Jurkat, Clone E6-1 (cell line): ENCODE measurements at regions not wholly inside any gene's neighbourhood (a gene's known extent, or its start where the extent isn't known, plus 50 kb on each side); places are given as distances from the start of the nearest gene placed in this dataset.

Source experiments
- DNase-seq: peaks from one replicate; pipeline ENCODE4 v3.0.0-alpha.2; 2011; ENCODE audit warnings: low read depth, low spot score
- H3K4me3 ChIP-seq: 2 replicates; pipeline ENCODE4 v1.5.1; 2011; ENCODE audit warnings: mild to moderate bottlenecking, low read length, control low read depth, moderate library complexity

DNA sequence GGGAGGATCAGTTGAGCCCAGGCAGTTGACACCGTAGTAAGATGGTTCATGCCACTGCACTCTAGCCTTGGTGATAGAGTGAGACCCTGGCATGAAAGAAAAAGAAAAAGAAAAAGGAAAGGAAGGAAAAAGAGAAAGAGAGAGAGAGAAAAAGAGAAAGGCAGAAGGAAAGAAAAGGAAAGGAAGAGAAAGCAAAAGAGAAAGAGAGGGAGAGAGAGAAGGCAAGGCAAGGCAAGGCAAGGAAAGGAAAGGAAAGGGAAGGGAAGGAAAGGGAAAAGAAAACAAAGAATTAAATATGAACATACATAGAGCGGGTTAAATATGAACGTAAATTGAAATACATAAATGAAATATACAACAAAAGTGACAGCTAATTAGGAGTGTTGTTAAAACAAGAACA, 167.5 kb upstream of the SETBP1 start:
- H3K4me3 ChIP-seq, result no peak overlapping the region
- no peak for DNase-seq

DNA sequence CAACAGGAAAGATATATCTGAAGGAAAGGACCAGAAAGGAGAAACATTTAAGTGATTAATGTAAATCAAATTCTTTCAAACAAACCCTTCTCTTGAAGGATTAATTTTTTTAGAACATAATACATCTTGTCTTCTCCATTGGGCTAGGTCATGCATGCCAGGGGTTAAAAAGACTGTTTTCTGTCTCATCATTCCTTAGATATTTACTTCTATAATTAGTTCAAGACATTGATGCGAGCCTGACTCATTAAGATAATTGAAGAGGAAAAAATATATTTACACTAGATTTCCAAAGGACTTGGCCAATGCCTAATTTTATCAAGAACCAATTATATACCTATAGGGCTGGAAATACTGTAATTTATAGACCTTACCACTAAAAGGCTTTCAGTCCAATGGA, 166.6 kb upstream of the SETBP1 start:
- no peak for DNase-seq
- H3K4me3 ChIP-seq, result no peak overlapping the region

DNA sequence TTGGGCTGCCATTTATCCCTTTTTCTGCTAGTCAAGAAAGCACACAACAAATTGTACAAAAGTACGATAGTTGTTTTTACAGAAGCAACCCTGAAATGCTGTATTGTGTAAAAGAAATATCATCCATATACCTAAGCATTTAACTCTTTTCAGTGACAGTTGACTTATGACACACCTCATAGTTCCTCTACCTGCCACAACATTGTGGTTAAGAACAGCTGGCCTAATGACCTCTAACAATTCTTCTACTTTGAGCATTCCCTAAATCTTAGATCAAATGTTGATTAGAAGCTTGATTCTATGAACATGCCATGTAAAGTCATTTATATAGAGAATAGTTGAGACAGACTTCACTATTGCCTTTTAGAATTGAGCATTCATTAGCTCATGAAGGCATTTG, 165.9 kb upstream of the SETBP1 start:
- no peak for DNase-seq
- no peak overlapping the region for H3K4me3 ChIP-seq

DNA sequence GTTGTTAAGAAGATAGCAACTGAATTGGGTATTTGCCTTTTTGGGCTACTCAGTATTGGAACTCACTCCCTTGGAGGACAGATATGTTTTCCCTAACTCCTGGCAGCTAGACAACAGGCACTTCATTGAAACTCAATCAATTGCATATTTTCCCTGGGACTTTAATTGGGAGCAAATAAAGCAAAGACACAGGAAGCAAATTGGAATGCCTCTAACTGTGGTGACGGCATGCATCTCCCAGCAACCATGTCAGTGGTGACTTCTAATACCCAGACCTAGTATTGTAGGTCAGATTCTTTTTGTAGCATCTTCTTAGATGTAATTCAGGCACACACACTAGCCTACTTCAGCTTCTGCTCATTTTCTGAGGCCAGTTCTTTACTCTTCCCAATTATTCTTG, 164.2 kb upstream of the SETBP1 start:
- no peak for DNase-seq
- H3K4me3 ChIP-seq, result no peak overlapping the region

DNA sequence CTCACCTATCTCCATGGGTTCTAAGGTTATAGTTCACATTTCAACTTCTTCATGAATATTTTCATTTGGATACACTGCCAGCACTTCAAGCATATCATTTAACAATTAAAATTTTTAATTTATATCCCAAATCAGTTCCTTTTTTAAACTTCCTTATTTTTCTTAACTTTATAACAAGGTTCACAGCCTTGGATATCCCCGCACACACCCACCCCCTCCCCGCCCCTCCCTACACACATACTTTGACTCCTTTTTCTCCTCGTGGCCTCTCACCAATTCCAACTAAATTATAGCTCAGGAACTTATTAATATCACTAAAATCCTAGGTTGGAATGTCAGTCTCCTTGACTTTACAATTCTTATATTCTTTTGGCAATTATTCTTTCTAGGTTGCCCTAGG, 163.6 kb upstream of the SETBP1 start:
- DNase-seq, result no peak
- no peak overlapping the region for H3K4me3 ChIP-seq

DNA sequence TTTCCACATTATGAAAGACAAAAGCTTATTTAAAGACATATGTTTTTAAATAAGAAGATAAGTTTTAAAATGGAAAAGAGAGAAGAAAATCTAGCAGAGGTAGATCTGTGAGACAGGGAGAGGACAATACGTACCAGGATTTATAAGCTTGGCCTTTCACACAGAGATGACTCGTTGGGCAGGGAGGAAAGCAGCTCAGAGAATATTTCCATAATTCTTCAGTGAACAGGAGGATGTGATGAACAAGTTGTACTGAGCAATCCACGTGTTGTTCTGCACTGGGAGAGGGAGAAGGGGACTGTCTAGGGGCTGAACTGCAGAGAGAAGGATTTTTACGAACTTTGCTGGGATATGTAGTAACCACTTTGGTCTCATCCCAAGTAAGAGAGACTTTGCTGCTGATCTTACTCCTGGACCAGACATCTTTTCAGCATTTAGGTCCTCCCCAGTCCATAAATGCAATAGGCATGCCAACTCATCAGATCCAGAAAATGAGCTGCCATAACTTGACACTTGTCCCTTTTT, 162.5 kb upstream of the SETBP1 start:
- no peak overlapping the region for H3K4me3 ChIP-seq
- no peak for DNase-seq

DNA sequence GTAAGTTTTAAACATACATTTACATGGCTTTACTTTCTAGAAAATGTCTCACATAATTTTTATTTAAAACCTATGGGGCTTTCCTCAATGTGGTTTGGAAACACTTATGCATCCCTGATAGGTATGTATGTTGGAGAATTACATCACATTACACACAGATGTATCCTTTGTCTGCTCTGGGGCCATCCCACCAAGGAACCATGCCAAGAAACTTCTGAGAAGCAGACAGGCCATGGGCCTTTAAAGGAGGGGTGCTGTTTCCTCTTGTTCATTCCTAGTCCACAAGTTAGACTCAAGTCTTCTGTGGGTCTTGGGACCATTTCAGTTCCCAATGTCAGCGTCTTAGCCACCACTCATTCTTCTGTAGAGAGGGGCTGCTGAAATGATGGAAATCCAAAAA, 162.0 kb upstream of the SETBP1 start:
- no peak overlapping the region for H3K4me3 ChIP-seq
- DNase-seq, result no peak

DNA sequence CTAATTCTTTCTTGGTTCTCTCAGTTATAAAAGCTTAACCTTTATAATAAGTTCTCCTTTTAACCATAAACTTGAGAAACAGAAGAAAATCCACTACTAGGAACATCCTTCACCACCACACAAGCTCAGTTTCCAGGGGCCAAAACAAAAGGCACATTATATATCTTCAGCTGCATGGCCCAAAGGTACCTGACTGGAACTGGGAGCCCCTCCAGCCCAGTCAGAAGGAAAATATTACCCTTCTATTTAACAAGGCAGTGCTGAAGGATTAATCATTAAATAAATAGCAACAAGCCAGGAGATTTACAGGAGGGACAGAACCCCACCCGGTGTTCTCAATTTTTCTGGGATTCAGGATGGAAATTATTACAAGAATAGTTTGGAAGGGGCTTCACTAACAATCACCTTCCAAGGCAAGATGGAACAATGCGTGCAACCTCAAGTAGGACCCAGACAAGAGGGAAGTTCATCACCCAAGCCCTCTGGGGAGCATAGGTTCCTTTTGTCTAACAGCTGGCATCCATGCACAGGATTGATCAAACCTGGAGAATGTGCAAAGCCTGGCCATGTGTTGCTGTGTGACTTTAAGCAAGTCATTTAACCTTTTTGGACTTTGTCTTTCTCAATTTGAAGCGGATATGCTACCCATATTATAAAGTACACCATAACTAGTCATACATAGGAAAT, 159.6 kb upstream of the SETBP1 start:
- H3K4me3 ChIP-seq, result no peak overlapping the region
- no peak for DNase-seq

DNA sequence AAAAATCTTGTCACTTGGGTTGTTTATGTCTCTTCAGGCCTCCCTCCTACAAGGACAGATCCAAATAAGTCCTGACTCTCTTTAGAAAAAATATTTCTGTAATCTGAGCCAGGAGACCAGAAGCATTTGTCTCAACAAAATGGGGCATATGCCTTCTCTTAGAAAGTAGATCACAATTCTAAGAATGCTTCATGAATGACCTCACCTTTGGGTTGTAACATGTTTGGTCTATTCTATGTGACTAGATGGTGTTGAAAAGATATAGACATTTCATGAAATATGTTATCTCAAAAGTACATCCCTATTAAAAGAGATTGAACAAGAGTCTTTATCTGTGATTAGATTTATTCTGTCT, 159.0 kb upstream of the SETBP1 start:
- no peak overlapping the region for H3K4me3 ChIP-seq
- no peak for DNase-seq

DNA sequence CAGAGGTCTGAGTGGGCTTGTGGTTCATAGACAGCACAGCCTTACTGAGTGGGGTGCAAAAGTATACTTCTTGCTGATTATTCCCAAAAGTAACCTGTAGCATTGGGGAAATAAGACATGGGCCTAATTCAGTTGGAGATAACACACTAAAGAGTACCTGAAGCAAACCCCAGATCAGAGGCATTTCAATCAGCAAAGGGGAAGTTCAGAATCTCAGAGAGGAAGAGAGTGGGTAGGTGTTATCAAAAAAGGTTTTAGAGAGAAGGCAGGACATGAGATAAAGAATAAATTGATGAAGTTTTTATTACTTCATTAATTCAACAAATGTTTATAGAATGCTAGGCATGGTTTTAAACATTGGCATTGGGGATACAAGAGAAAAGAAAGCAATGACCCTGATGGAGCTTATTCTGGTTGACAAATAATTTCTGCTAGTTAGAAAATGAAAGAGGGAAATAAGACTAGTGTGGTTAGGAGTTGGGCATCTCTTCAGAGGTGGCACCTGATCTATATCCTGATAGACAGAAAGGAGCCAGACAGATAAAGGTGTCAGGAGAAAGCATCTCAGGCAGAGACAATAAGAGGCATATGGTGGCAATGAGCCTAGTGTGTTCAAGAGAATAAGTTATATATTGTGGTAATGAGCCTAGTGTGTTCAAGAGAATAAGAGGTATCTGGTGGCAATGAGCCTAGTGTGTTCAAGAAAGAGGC, 153.8 kb upstream of the SETBP1 start:
- no peak overlapping the region for H3K4me3 ChIP-seq
- DNase-seq, result no peak

DNA sequence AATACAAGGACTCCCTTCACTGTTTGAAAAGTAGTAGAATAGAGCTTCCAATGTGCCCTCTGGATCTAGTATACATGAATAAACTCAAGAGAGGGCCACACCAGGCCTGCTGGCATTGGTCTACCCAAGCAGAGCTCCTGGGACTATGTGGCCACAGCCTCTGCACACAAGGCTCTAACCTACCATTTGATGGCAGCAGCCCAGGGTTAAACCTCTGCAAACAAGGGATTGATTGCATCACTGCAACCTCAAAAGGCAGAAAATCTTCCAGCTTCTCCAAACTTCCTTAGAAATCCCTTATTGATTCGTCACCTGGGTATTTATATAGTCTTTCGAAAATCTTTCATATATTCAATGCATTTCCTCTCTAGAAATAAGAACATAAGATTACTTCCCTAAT, 147.6 kb upstream of the SETBP1 start:
- DNase-seq, result no peak
- H3K4me3 ChIP-seq, result no peak overlapping the region

DNA sequence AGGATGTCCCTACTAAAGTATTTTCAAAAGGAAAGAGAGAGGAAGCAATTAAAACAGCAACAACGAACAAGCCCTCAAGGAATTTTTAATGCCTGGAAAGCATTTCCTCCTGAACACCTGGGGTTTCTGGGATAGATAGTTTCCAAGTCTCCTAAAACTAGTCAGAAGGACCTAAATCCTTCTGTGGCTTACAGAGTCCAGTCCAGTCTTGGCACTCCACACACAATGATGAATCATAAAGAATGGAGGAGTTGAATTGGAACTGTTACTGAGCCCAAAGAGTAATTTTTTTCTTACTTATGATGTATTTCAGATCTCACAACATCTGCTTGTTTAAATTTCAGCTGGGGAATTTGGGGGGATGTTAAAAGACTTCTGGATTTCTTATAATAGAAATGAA, 144.6 kb upstream of the SETBP1 start:
- no peak for DNase-seq

DNA sequence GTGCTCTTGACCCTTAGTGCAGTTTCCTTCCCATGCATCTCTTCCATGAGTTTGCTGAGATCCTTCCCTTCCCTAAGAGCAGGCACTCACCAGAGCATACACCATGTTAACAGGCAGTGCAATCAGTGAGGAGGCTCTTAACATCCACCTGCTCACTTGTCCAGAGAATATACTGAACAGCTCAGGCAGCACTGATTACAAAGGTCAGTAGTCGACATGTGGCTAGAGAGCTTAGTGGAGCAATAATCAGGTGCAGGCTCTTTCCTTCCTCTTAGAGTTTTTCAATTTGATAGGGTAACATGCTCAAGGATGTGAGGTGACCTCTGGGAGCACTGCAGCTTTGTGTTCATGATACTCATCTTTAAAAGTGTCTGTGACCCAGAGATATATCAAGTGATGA, 144.1 kb upstream of the SETBP1 start:
- no peak for DNase-seq

More for the DNA sequence above, 144.6 kb upstream of the SETBP1 start:
- no peak overlapping the region for H3K4me3 ChIP-seq

DNA sequence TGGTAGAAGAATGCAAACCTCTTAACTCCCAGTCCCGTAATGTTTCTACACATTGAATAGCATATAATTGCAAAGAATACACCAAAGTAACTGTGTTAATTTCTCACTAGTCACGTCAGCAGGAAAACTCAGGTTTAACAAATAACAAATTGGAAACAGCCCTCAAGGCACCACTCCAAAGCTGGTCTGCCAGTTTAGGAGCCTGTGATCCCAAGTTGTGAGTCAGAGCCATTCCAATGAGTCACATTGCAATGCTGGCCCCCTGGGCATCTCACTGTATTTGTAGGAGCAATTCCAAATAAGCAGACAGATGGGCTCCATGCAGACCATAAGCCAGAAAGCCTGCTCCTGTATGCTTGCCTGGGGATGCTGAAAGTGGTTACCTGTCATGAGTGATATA, 143.2 kb upstream of the SETBP1 start:
- H3K4me3 ChIP-seq, result no peak overlapping the region
- no peak for DNase-seq

More for the DNA sequence above, 144.1 kb upstream of the SETBP1 start:
- H3K4me3 ChIP-seq, result no peak overlapping the region

DNA sequence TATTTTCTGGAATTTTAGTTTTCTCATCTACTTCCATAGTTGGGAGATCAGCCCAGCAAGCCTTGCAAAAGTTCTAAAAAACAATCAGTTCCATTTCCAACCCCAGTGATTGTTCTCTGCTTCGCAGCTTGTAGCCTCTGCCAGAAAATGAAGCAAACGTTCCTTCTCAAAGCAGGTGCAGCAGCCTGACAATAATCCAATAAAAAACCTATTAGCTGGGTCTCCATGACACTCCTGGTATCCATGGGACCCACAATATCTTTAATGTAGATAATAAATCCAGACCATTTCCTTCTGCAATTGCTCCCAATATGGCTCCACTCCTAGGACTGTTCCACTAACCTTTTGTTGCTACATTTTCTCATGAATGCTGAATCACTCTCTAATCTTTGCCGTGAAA, 140.8 kb upstream of the SETBP1 start:
- H3K4me3 ChIP-seq, result no peak overlapping the region
- no peak for DNase-seq

DNA sequence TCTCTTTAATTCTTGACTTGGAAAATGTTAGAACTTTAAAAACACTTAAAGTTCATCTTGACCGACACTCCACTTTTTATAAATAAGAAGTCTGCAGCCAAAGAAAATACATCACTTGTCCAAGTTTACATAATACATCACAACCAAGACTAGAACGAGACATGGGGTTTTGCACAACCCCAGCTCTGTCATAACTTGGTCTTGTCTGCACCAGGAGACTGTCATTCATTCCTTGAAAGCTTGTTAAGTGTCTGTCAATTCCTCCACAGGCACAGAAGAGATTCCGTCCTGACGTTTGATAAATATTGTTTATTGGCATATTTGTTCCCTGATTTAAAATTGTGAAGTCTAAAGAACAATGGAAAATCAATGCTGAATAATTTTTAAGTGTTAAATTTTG, 139.5 kb upstream of the SETBP1 start:
- H3K4me3 ChIP-seq, result no peak overlapping the region
- DNase-seq, result no peak

DNA sequence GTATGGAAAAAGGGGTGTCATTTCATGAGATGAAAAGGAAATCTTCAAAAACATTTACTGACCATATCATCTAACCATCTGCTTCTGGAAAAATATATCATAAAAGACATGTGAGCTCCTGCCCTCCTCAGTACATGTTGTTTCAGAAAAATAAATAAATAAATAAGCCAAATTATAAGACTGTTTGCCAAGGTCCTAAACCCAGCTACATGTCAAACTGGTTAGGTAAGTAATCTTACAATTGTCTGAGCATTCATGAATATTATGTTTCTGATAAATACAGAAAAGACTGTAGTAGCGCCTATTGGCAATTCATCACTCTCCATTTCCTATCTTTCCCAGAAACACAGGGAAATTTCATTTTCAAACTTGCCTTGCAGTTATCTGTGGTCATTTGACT, 138.9 kb upstream of the SETBP1 start:
- no peak for DNase-seq
- H3K4me3 ChIP-seq, result no peak overlapping the region

DNA sequence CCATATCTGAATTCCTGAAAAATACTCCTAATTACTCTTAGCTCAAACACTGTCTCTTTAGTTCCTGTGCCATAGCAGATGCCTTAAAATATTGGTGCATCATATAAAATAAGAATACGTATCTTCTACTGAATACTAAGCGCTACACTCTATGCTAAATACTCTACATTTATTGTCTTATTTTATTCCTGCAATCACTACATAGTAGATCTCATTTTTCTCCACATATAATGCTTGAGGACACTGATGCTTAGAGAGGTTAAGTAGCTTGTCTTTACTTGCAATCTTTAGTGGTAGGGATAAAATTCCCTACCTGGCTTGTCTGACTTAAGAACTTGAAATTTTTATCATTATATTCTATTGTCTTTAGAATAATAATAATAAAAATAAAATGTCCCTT, 137.3 kb upstream of the SETBP1 start:
- H3K4me3 ChIP-seq, result no peak overlapping the region
- no peak for DNase-seq

DNA sequence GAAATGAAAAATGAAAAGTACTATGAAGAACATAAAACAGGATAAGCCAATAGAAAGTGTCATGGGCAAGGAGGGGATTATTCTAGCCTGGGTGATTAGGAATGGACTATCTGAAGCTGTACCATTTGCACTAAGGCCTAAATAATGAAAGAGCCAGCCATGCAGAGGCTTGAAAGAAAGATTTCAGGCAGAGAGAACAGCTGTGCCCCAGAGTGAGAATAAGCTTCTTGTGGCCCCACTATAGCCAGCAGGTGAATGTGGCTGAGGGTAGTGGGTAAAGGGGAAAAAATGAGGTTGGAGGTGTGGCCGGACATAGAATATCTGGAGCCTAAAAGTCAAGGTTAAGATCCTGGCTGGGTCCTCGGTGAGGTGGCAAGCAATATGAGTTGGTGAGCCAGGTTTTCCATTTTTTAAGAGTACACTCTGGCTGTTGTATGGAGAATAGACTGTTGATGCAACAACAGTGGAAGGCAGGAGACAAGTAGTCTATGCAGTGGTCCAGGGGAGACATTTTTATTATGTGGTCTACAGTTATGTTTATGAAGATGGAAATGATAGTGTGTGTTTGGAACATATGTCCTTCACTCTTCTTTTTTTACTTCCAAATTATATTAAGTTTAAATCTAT, 135.2 kb upstream of the SETBP1 start:
- H3K4me3 ChIP-seq, result no peak overlapping the region
- DNase-seq, result no peak

DNA sequence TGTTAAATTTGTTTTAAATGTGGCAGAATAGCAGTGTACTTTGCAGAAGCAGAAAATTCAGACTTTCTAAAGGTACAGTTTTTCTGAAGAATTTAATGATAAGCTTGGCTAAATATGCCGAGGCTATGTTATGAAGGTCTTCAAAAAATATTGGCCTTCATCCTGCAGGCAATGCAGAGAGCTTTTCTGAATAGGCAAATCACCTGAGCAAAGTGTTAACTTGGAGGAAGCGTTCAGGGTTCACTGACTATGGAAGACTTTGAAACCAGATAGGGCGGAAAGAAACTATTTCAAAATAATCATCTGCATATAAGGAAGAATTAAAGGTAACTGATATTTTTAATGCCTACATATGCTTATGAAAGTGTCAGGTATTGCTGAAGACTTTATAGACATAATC, 133.7 kb upstream of the SETBP1 start:
- no peak for DNase-seq
- no peak overlapping the region for H3K4me3 ChIP-seq
